Activated CD4-positive, alpha-beta memory T cell treated with anti-CD3 and anti-CD28 coated beads for 36 hours (primary cell): ENCODE measurements at regions not wholly inside any gene's neighbourhood (a gene's known extent, or its start where the extent isn't known, plus 50 kb on each side); places are given as distances from the start of the nearest gene placed in this dataset.
"Not testable (repeated sequence)": the region's sequence is repeated elsewhere in the genome, so short reads cannot be mapped to it uniquely, and the experiment has no call there.

Source experiments
- CTCF ChIA-PET: fragments of 350-600 bp; sonication (Branson Sonifier 250); formaldehyde crosslinking; loops from one replicate; lab custom pipeline; 2021; ENCODE audit warnings: antibody characterized with exemption, inconsistent platforms; lab: Charles Lee
- POLR2A ChIA-PET: fragments of 350-600 bp; sonication (Branson Sonifier 250); formaldehyde crosslinking; loops from one replicate; lab custom pipeline; 2021; ENCODE audit warnings: antibody characterized with exemption; lab: Charles Lee
- DNase-seq: peaks from one replicate; pipeline ENCODE4 v3.0.0-alpha.2; 2020
- H3K27ac Mint-ChIP-seq: one replicate; pipeline ENCODE4 v1.8.0; 2021; ENCODE audit warnings: mixed read lengths
- H3K27me3 Mint-ChIP-seq: one replicate; pipeline ENCODE4 v1.8.0; 2021; ENCODE audit warnings: mixed read lengths
- H3K36me3 Mint-ChIP-seq: one replicate; pipeline ENCODE4 v1.8.0; 2021; ENCODE audit warnings: mixed read lengths
- H3K4me1 Mint-ChIP-seq: one replicate; pipeline ENCODE4 v1.8.0; 2021; ENCODE audit warnings: low read depth, mixed read lengths
- H3K4me3 Mint-ChIP-seq: one replicate; pipeline ENCODE4 v1.8.0; 2021; ENCODE audit warnings: mild to moderate bottlenecking, mixed read lengths
- H3K9me3 Mint-ChIP-seq: one replicate; pipeline ENCODE4 v1.8.0; 2021; ENCODE audit warnings: mixed read lengths
- intact Hi-C: fragments of 100-400 bp; cut with micrococcal nuclease; formaldehyde crosslinking; loops from one replicate; pipeline ENCODE4 v1.15.1; 2023

DNA sequence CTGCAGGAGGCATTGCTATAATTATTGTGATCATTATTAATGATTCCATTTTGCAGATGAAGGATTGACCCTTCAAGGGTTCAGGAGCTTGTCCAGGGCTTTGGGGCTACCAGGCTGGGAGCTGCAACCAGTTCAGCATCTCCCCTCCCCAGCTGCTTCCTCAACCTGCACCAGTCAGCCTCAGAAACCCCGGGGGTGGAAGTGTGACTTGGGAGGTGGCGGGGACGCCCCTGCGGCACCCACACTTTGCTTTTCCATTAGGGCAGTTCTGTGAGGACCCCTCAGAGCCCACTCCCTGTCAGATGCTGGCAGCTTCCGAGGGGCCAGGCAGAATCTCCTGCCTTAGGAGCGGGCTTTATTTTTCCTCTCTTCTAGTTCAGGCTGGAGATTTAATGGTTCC is 85.6 kb downstream of the OLFM1 start:
- Mint-ChIP-seq H3K27me3 (no peaks in the 10 kb centered on the region), H3K9me3 (no peaks in the 10 kb centered on the region), H3K36me3 (no peaks in the 10 kb centered on the region), H3K4me3 (no peak overlapping the region), H3K4me1 (no peaks in the 10 kb centered on the region), H3K27ac (no peak overlapping the region)
- POLR2A ChIA-PET, result no interaction called here
- intact Hi-C loops, result no loop called here
- CTCF ChIA-PET, result no interaction called here
- no peak for DNase-seq

- CTCF ChIA-PET, result no interaction called here
- Mint-ChIP-seq H3K9me3 (no peaks in the 10 kb centered on the region), H3K4me3 (no peak overlapping the region), H3K27me3 (no peaks in the 10 kb centered on the region), H3K36me3 (no peaks in the 10 kb centered on the region), H3K27ac (no peak overlapping the region), H3K4me1 (no peaks in the 10 kb centered on the region)
- DNase-seq, result no peak
- intact Hi-C loops, result no loop called here
- POLR2A ChIA-PET, result no interaction called here
Measured at GRCh38 chr9:135174248-135174647, 86.8 kb downstream of the OLFM1 start.

DNA sequence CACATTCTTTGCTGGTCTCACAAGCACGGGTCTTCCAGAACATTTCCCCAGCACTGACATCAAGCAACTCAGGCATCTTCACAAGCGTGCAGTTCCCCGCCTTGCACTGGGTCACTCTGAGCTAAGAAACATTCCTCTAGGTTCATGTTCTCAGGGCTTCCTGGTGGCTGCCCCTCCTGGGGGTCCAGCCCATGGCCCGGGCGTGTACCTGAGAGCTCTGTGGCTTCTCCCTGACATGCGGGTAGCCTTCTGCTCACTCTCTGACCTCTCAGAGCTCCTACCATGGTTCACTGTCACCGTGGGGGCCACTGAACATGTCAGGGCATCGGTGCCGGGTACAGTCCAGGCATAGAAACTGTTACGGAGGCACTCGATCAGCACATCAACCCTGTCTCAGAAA is 87.5 kb downstream of the OLFM1 start:
- POLR2A ChIA-PET, result no interaction called here
- Mint-ChIP-seq H3K4me1 (no peaks in the 10 kb centered on the region), H3K27me3 (no peaks in the 10 kb centered on the region), H3K27ac (no peak overlapping the region), H3K9me3 (no peaks in the 10 kb centered on the region), H3K4me3 (no peak overlapping the region), H3K36me3 (no peaks in the 10 kb centered on the region)
- CTCF ChIA-PET, result no interaction called here
- DNase-seq, result no peak
- intact Hi-C loops, result no loop called here

GRCh38 chr9:135176284-135176683 is 88.8 kb downstream of the OLFM1 start:
- ChIA-PET CTCF (no interaction called here), POLR2A (no interaction called here)
- Mint-ChIP-seq H3K4me1 (no peaks in the 10 kb centered on the region), H3K27me3 (no peaks in the 10 kb centered on the region), H3K9me3 (no peaks in the 10 kb centered on the region), H3K27ac (no peak overlapping the region), H3K36me3 (no peaks in the 10 kb centered on the region), H3K4me3 (no peak overlapping the region)
- DNase-seq, result no peak
- intact Hi-C loops, result no loop called here

GRCh38 chr9:135177562-135177961 is 90.1 kb downstream of the OLFM1 start:
- H3K4me3 Mint-ChIP-seq, intact Hi-C loops, H3K4me1 Mint-ChIP-seq, H3K9me3 Mint-ChIP-seq, H3K27ac Mint-ChIP-seq, H3K27me3 Mint-ChIP-seq, POLR2A ChIA-PET, CTCF ChIA-PET, DNase-seq, H3K36me3 Mint-ChIP-seq: not testable (repeated sequence)

- Mint-ChIP-seq H3K4me1 (no peaks in the 10 kb centered on the region), H3K9me3 (no peaks in the 10 kb centered on the region), H3K27me3 (no peaks in the 10 kb centered on the region), H3K4me3 (no peak overlapping the region), H3K36me3 (no peaks in the 10 kb centered on the region), H3K27ac (no peak overlapping the region)
- intact Hi-C loops, result no loop called here
- ChIA-PET CTCF (no interaction called here), POLR2A (no interaction called here)
- no peak for DNase-seq
Measured at GRCh38 chr9:135178498-135178897, 91.0 kb downstream of the OLFM1 start.

- POLR2A ChIA-PET, result no interaction called here
- H3K27ac Mint-ChIP-seq, result no peak overlapping the region
- CTCF ChIA-PET, result no interaction called here
- H3K9me3 Mint-ChIP-seq, result no peaks in the 10 kb centered on the region
- DNase-seq, result no peak
- intact Hi-C loops, result no loop called here
- no peaks in the 10 kb centered on the region for H3K4me1 Mint-ChIP-seq
- H3K4me3 Mint-ChIP-seq, result no peak overlapping the region
- no peaks in the 10 kb centered on the region for H3K27me3 Mint-ChIP-seq
- H3K36me3 Mint-ChIP-seq, result no peaks in the 10 kb centered on the region
Measured at GRCh38 chr9:135179041-135179440, 91.6 kb downstream of the OLFM1 start.

GRCh38 chr9:135179976-135180375 is 92.5 kb downstream of the OLFM1 start:
- Mint-ChIP-seq H3K4me1 (no peaks in the 10 kb centered on the region), H3K27ac (no peak overlapping the region), H3K9me3 (no peaks in the 10 kb centered on the region), H3K36me3 (no peaks in the 10 kb centered on the region), H3K27me3 (no peaks in the 10 kb centered on the region), H3K4me3 (no peak overlapping the region)
- POLR2A ChIA-PET, result no interaction called here
- CTCF ChIA-PET, result no interaction called here
- DNase-seq, result no peak
- intact Hi-C loops, result no loop called here

GRCh38 chr9:135180586-135180985 is 93.1 kb downstream of the OLFM1 start:
- POLR2A ChIA-PET, result no interaction called here
- Mint-ChIP-seq H3K4me3 (no peak overlapping the region), H3K4me1 (no peaks in the 10 kb centered on the region), H3K9me3 (no peaks in the 10 kb centered on the region), H3K27me3 (no peaks in the 10 kb centered on the region), H3K36me3 (no peaks in the 10 kb centered on the region), H3K27ac (no peak overlapping the region)
- no peak for DNase-seq
- CTCF ChIA-PET, result no interaction called here
- intact Hi-C loops, result no loop called here

DNA sequence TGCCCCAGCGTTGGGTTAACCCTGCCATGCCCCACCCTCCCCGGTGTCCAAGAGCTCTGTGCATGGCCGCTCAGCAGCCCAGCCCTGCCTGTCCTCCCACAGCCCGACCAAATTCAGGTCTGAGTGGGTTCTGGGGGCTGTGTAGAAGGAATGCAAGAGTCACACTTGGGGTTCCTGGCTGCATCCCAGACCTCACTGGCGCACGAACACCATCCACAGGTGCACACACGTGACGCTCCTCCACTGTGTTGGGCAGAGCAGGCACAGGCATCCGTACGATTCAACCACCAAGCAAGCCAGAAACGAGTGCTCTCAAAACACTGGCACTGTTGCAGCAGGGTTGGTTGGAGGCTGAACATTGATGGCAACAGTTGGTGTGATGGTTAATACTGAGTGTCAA is 93.9 kb downstream of the OLFM1 start:
- DNase-seq, result no peak
- CTCF ChIA-PET, result no interaction called here
- Mint-ChIP-seq H3K36me3 (no peaks in the 10 kb centered on the region), H3K4me1 (no peaks in the 10 kb centered on the region), H3K27ac (no peak overlapping the region), H3K27me3 (no peaks in the 10 kb centered on the region), H3K9me3 (no peaks in the 10 kb centered on the region), H3K4me3 (no peak overlapping the region)
- POLR2A ChIA-PET, result no interaction called here
- intact Hi-C loops, result no loop called here

DNA sequence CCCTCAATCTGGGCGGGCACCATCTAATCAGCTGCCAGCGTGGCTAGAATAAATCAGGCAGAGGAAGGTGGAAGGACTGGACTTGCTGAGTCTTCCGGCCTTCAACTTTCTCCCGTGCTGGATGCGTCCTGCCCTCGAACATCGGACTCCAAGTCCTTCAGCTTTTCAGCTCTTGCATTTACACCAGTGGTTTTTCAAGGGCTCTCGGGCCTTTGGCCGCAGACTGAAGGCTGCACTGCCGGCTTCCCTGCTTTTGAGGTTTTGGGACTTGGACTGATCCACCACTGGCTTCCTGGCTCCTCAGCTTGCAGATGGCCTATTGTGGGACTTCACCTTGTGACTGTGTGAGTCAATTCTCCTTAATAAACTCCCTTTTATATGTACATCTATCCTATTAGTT is 94.4 kb downstream of the OLFM1 start:
- CTCF ChIA-PET, DNase-seq, H3K9me3 Mint-ChIP-seq, intact Hi-C loops, H3K27ac Mint-ChIP-seq, POLR2A ChIA-PET, H3K36me3 Mint-ChIP-seq, H3K4me1 Mint-ChIP-seq, H3K27me3 Mint-ChIP-seq, H3K4me3 Mint-ChIP-seq: not testable (repeated sequence)

DNA sequence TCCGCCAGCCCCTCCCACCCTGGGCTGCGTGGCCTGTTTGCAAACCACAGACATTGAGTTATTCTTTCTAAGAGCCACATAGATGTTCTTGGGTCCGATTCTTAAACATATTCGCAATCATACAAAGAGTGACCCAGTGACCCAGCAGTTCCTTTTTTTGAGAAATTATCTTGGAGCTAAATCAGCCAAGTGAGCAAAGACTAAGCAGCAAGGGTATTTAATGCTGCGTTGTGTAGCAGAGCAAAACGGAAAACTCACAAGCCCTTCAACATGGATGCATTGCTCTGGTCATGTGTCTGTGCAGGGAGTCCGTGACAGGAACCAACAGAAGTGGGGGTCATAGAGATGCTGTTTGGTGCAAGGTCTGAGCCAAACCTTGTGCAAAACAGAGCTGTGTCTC is 95.6 kb downstream of the OLFM1 start:
- ChIA-PET POLR2A (no interaction called here), CTCF (no interaction called here)
- Mint-ChIP-seq H3K27ac (no peak overlapping the region), H3K27me3 (no peaks in the 10 kb centered on the region), H3K9me3 (no peaks in the 10 kb centered on the region), H3K4me3 (no peak overlapping the region), H3K36me3 (no peaks in the 10 kb centered on the region), H3K4me1 (no peaks in the 10 kb centered on the region)
- no peak for DNase-seq
- intact Hi-C loops, result no loop called here

GRCh38 chr9:135183528-135184180 is 96.2 kb downstream of the OLFM1 start:
- Mint-ChIP-seq H3K36me3 (no peaks in the 10 kb centered on the region), H3K27ac (no peak overlapping the region), H3K9me3 (no peaks in the 10 kb centered on the region), H3K4me3 (no peak overlapping the region), H3K27me3 (no peaks in the 10 kb centered on the region), H3K4me1 (no peaks in the 10 kb centered on the region)
- POLR2A ChIA-PET, result no interaction called here
- intact Hi-C loops, result no loop called here
- no peak for DNase-seq
- CTCF ChIA-PET, result no interaction called here
